HG02642 (cell line): ENCODE measurements at regions not wholly inside any gene's neighbourhood (a gene's known extent, or its start where the extent isn't known, plus 50 kb on each side); places are given as distances from the start of the nearest gene placed in this dataset.
"Not testable (repeated sequence)": the region's sequence is repeated elsewhere in the genome, so short reads cannot be mapped to it uniquely, and the experiment has no call there.

Experiments used
- ATAC-seq: cut with Tn5 transposase; IDR thresholded peaks from one replicate; pipeline ENCODE4 v1.9.1; 2021; ENCODE audit warnings: mild to moderate bottlenecking; ENCODE audit not compliant: unreplicated experiment, poor library complexity

- ATAC-seq: no peak
These were observed 158.5 kb downstream of the DKK1 start for GRCh38 chr10:52472406-52473146.

- no peak for ATAC-seq
These were observed 160.2 kb downstream of the DKK1 start for GRCh38 chr10:52474265-52474664.

GRCh38 chr10:52477305-52477704 lies 163.2 kb downstream of the DKK1 start:
- ATAC-seq: no peak

- ATAC-seq: no peak
These were observed 165.5 kb downstream of the DKK1 start for GRCh38 chr10:52479567-52479966.

GRCh38 chr10:52481986-52482555 lies 168.0 kb downstream of the DKK1 start:
- no peak for ATAC-seq

- ATAC-seq: no peak
These were observed 169.5 kb downstream of the DKK1 start for GRCh38 chr10:52483587-52483986.

- no peak for ATAC-seq
These were observed 170.4 kb downstream of the DKK1 start for GRCh38 chr10:52484206-52485065.

GRCh38 chr10:52485462-52485861 lies 171.4 kb downstream of the DKK1 start:
- ATAC-seq: no peak

- ATAC-seq: no peak
These were observed 172.9 kb downstream of the DKK1 start for GRCh38 chr10:52486840-52487611.

- ATAC-seq: no peak
These were observed 174.8 kb downstream of the DKK1 start for GRCh38 chr10:52488606-52489485.

GRCh38 chr10:52491246-52491995 lies 177.3 kb downstream of the DKK1 start:
- ATAC-seq: no peak

- no peak for ATAC-seq
These were observed 185.2 kb downstream of the DKK1 start for GRCh38 chr10:52499281-52499680.

- ATAC-seq: no peak
These were observed 186.4 kb downstream of the DKK1 start for GRCh38 chr10:52500476-52500875.

- ATAC-seq: no peak
These were observed 188.2 kb downstream of the DKK1 start for GRCh38 chr10:52502237-52502636.

GRCh38 chr10:52505341-52505740 lies 191.3 kb downstream of the DKK1 start:
- ATAC-seq: not testable (repeated sequence)

- no peak for ATAC-seq
These were observed 200.4 kb downstream of the DKK1 start for GRCh38 chr10:52514481-52514880.

GRCh38 chr10:52517012-52517411 lies 202.9 kb downstream of the DKK1 start:
- no peak for ATAC-seq

- ATAC-seq: no peak
These were observed 209.6 kb downstream of the DKK1 start for GRCh38 chr10:52523696-52524095.

- ATAC-seq: no peak
These were observed 211.7 kb downstream of the DKK1 start for GRCh38 chr10:52525761-52526160.
